CD14-positive monocyte (primary cell): ENCODE measurements at regions not wholly inside any gene's neighbourhood (a gene's known extent, or its start where the extent isn't known, plus 50 kb on each side); places are given as distances from the start of the nearest gene placed in this dataset.

Experiments
- DNase-seq, 3 donors: peaks; one replicate each; pipeline ENCODE4 v3.0.0-alpha.2; 2011 to 2022
- H2AFZ ChIP-seq: 2 replicates; pipeline ENCODE4 v1.6.0; 2012; ENCODE audit warnings: mild to moderate bottlenecking, low read depth, low read length, inconsistent platforms; ENCODE audit not compliant: insufficient read depth, poor library complexity, severe bottlenecking
- H3K27ac ChIP-seq, 2 donors: 1 replicate in 1 of 2; 2 replicates in 1 of 2; pipeline ENCODE4 v1.5.1; 2012 to 2013; ENCODE audit warnings: low read length in 2 of 2, control low read depth in 1 of 2, inconsistent platforms in 1 of 2, low read depth in 1 of 2, mild to moderate bottlenecking in 1 of 2
- H3K27me3 ChIP-seq, 2 donors: one replicate each; pipeline versions ENCODE4 v1.6.0 to v1.6.1; 2011 to 2013; ENCODE audit warnings: low read length in 2 of 2; ENCODE audit not compliant: control insufficient read depth in 2 of 2, insufficient read depth in 2 of 2
- H3K36me3 ChIP-seq, 2 donors: replicated peaks in 1 of 2; 1 replicate in 1 of 2; 2 replicates in 1 of 2; pipeline versions ENCODE4 v1.5.1 to v1.6.1; 2012 to 2013; ENCODE audit warnings: low read length in 2 of 2, control low read depth in 1 of 2, inconsistent platforms in 1 of 2, mild to moderate bottlenecking in 1 of 2; ENCODE audit not compliant: insufficient read depth in 2 of 2, control insufficient read depth in 1 of 2
- H3K4me1 ChIP-seq, 2 donors: 1 replicate in 1 of 2; 2 replicates in 1 of 2; pipeline versions ENCODE4 v1.5.1 to v1.6.1; 2012 to 2013; ENCODE audit warnings: low read length in 2 of 2, control low read depth in 1 of 2, inconsistent platforms in 1 of 2, mild to moderate bottlenecking in 1 of 2, moderate library complexity in 1 of 2; ENCODE audit not compliant: insufficient read depth in 2 of 2, control insufficient read depth in 1 of 2
- H3K4me2 ChIP-seq: replicated peaks from 2 replicates; pipeline ENCODE3; 2012; ENCODE audit warnings: low read length, moderate library complexity, mild to moderate bottlenecking; ENCODE audit not compliant: poor library complexity, severe bottlenecking; ENCODE audit errors: extremely low read depth
- H3K4me3 ChIP-seq, 3 experiments: fragments of 200-600 bp in 1 of 3; sonication (generic) in 1 of 3; replicated peaks in 1 of 3; 1 replicate in 2 of 3; 2 replicates in 1 of 3; pipeline ENCODE4 v1.5.1; 2011 to 2013; ENCODE audit warnings: low read length in 3 of 3, mild to moderate bottlenecking in 3 of 3, control low read depth in 2 of 3, low read depth in 2 of 3, inconsistent platforms in 1 of 3, moderate library complexity in 1 of 3
- H3K79me2 ChIP-seq: 2 replicates; pipeline ENCODE4 v1.6.0; 2012; ENCODE audit warnings: mild to moderate bottlenecking, control low read depth, inconsistent platforms, low read length, moderate library complexity; ENCODE audit not compliant: insufficient read depth
- H3K9ac ChIP-seq: 2 replicates; pipeline ENCODE4 v1.6.0; 2017; ENCODE audit warnings: low read length, mild to moderate bottlenecking; ENCODE audit not compliant: insufficient read depth, poor library complexity, severe bottlenecking
- H3K9me3 ChIP-seq, 2 donors: replicated peaks in 1 of 2; 1 replicate in 1 of 2; 2 replicates in 1 of 2; pipeline versions ENCODE4 v1.5.1 to v1.6.1; 2012 to 2013; ENCODE audit warnings: low read length in 2 of 2, control low read depth in 1 of 2; ENCODE audit not compliant: control insufficient read depth in 1 of 2, insufficient read depth in 1 of 2
- H4K20me1 ChIP-seq: 2 replicates; pipeline ENCODE4 v1.6.0; 2012; ENCODE audit warnings: mild to moderate bottlenecking, low read length, control low read depth, moderate library complexity; ENCODE audit not compliant: insufficient read depth
- H3K27ac Mint-ChIP-seq, 7 donors: one replicate each; pipeline ENCODE4 v1.8.0; 2020; ENCODE audit warnings: mild to moderate bottlenecking in 7 of 7, mixed read lengths in 7 of 7, moderate library complexity in 6 of 7, inconsistent platforms in 2 of 7
- H3K27me3 Mint-ChIP-seq, 3 donors: one replicate each; pipeline ENCODE4 v1.8.0; 2021 to 2022; ENCODE audit warnings: low read depth in 3 of 3, mild to moderate bottlenecking in 3 of 3, mixed read lengths in 3 of 3, moderate library complexity in 3 of 3, inconsistent platforms in 1 of 3
- H3K36me3 Mint-ChIP-seq, 2 donors: one replicate each; pipeline ENCODE4 v1.8.0; 2020; ENCODE audit warnings: mixed read lengths in 2 of 2, inconsistent platforms in 1 of 2, mild to moderate bottlenecking in 1 of 2
- H3K4me1 Mint-ChIP-seq: one replicate; pipeline ENCODE4 v1.8.0; 2020; ENCODE audit warnings: mild to moderate bottlenecking, mixed read lengths
- H3K4me3 Mint-ChIP-seq, 2 donors: one replicate each; pipeline ENCODE4 v1.8.0; 2020; ENCODE audit warnings: mild to moderate bottlenecking in 2 of 2, mixed read lengths in 2 of 2, moderate library complexity in 1 of 2
- H3K9me3 Mint-ChIP-seq, 7 donors: one replicate each; pipeline ENCODE4 v1.8.0; 2020 to 2022; ENCODE audit warnings: mixed read lengths in 7 of 7, mild to moderate bottlenecking in 6 of 7, moderate library complexity in 6 of 7, inconsistent platforms in 2 of 7
- WGBS: methylation state at CpG from one replicate; pipeline ENCODE4 v1.1.5; 2013; ENCODE audit warnings: missing lambda C conversion rate; ENCODE audit not compliant: insufficient coverage; 5-methylcytosine and 5-hydroxymethylcytosine counted together
- intact Hi-C, 2 donors: fragments of 100-400 bp; cut with micrococcal nuclease; formaldehyde crosslinking; loops; one replicate each; pipeline versions ENCODE4 v1.15.0 to v1.15.1; 2023
- TF ChIP-seq, protein P1 (sequence below): fragments of 200-600 bp; IDR thresholded peaks from one replicate; pipeline ENCODE4 v1.8.0; 2022; ENCODE audit warnings: antibody characterized with exemption, mild to moderate bottlenecking

GRCh38 chr5:101244621-101245020, 341.5 kb upstream of the ST8SIA4 start:
- Histone ChIP-seq H3K4me3 (no peak overlapping the region), H3K9me3 (peaks cover 3 to 5% of the 10 kb centered on the region in 2 donors), H3K4me2 (no peak overlapping the region), H3K9ac (no peak overlapping the region), H3K27ac (no peak overlapping the region), H3K4me1 (no peaks in the 10 kb centered on the region), H2AFZ (no peak overlapping the region), H4K20me1 (no peaks in the 10 kb centered on the region), H3K79me2 (no peaks in the 10 kb centered on the region), H3K36me3 (no peaks in the 10 kb centered on the region), H3K27me3 (no peaks in the 10 kb centered on the region)
- no peak overlapping the region for H3K27ac Mint-ChIP-seq
- TF ChIP-seq, protein P1, sequence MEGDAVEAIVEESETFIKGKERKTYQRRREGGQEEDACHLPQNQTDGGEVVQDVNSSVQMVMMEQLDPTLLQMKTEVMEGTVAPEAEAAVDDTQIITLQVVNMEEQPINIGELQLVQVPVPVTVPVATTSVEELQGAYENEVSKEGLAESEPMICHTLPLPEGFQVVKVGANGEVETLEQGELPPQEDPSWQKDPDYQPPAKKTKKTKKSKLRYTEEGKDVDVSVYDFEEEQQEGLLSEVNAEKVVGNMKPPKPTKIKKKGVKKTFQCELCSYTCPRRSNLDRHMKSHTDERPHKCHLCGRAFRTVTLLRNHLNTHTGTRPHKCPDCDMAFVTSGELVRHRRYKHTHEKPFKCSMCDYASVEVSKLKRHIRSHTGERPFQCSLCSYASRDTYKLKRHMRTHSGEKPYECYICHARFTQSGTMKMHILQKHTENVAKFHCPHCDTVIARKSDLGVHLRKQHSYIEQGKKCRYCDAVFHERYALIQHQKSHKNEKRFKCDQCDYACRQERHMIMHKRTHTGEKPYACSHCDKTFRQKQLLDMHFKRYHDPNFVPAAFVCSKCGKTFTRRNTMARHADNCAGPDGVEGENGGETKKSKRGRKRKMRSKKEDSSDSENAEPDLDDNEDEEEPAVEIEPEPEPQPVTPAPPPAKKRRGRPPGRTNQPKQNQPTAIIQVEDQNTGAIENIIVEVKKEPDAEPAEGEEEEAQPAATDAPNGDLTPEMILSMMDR: no peak
- DNase-seq: no peak
- no peaks in the 10 kb centered on the region for H3K4me1 Mint-ChIP-seq
- WGBS: no CpG with 5 or more reads among the region's 1 CpG
- intact Hi-C loops: no loop called here
- no peaks in the 10 kb centered on the region for H3K36me3 Mint-ChIP-seq
- H3K27me3 Mint-ChIP-seq: peaks cover 0 to 2% (median 0%) of the 10 kb centered on the region in 3 donors
- H3K4me3 Mint-ChIP-seq: no peak overlapping the region
- H3K9me3 Mint-ChIP-seq: peaks cover 0 to 7% (median 4%) of the 10 kb centered on the region in 7 donors

GRCh38 chr5:101212942-101213514, 309.9 kb upstream of the ST8SIA4 start:
- no peak overlapping the region for H3K4me3 Mint-ChIP-seq
- WGBS: 87% methylated on average over 7 of the region's 10 CpGs
- H3K36me3 ChIP-seq: no peaks in the 10 kb centered on the region
- H3K27ac Mint-ChIP-seq: no peak overlapping the region
- no peak overlapping the region for H2AFZ ChIP-seq
- no peaks in the 10 kb centered on the region for H3K27me3 ChIP-seq
- H3K9ac ChIP-seq: no peak overlapping the region
- no peaks in the 10 kb centered on the region for H4K20me1 ChIP-seq
- DNase-seq: no peak
- peaks cover 0 to 10% (median 5%) of the 10 kb centered on the region in 7 donors for H3K9me3 Mint-ChIP-seq
- no peaks in the 10 kb centered on the region for H3K36me3 Mint-ChIP-seq
- TF ChIP-seq, protein P1: no peak
- H3K9me3 ChIP-seq: peaks cover 0 to 9% of the 10 kb centered on the region in 2 donors
- no peaks in the 10 kb centered on the region for H3K79me2 ChIP-seq
- H3K4me1 ChIP-seq: no peaks in the 10 kb centered on the region
- intact Hi-C loops: no loop called here
- no peak overlapping the region for H3K27ac ChIP-seq
- no peaks in the 10 kb centered on the region for H3K4me1 Mint-ChIP-seq
- no peak overlapping the region for H3K4me2 ChIP-seq
- no peaks in the 10 kb centered on the region for H3K27me3 Mint-ChIP-seq
- H3K4me3 ChIP-seq: no peak overlapping the region
